Superior temporal gyrus (tissue), 1 donor: ENCODE measurements at regions not wholly inside any gene's neighbourhood (a gene's known extent, or its start where the extent isn't known, plus 50 kb on each side); places are given as distances from the start of the nearest gene placed in this dataset.
"Not testable (repeated sequence)": the region's sequence is repeated elsewhere in the genome, so short reads cannot be mapped to it uniquely, and the experiment has no call there.

Experiments
- DNase-seq: peaks from one replicate; pipeline ENCODE4 v3.0.0-alpha.2; 2016; ENCODE audit errors: extremely low spot score

GRCh38 chr9:88813638-88814209 is 177.5 kb upstream of the S1PR3 start:
- peak; percentile 51 for DNase-seq

GRCh38 chr9:88814577-88814976 is 176.7 kb upstream of the S1PR3 start:
- DNase-seq: peak; percentile 74

GRCh38 chr9:88816141-88816540 is 175.1 kb upstream of the S1PR3 start:
- no peak for DNase-seq

- no peak for DNase-seq
These were observed 174.7 kb upstream of the S1PR3 start for GRCh38 chr9:88816591-88816990.

GRCh38 chr9:88817628-88818027 is 173.6 kb upstream of the S1PR3 start:
- DNase-seq: no peak

- DNase-seq: no peak
These were observed 172.6 kb upstream of the S1PR3 start for GRCh38 chr9:88818495-88819201.

- DNase-seq: no peak
These were observed 171.8 kb upstream of the S1PR3 start for GRCh38 chr9:88819476-88819875.

GRCh38 chr9:88820055-88820454 is 171.2 kb upstream of the S1PR3 start:
- DNase-seq: no peak

- no peak for DNase-seq
These were observed 170.1 kb upstream of the S1PR3 start for GRCh38 chr9:88821033-88821745.

GRCh38 chr9:88821746-88822106 is 169.5 kb upstream of the S1PR3 start:
- DNase-seq: no peak

GRCh38 chr9:88824711-88825110 is 166.6 kb upstream of the S1PR3 start:
- no peak for DNase-seq

GRCh38 chr9:88826181-88826580 is 165.1 kb upstream of the S1PR3 start:
- no peak for DNase-seq

- no peak for DNase-seq
These were observed 164.5 kb upstream of the S1PR3 start for GRCh38 chr9:88826771-88827181.

- no peak for DNase-seq
These were observed 163.2 kb upstream of the S1PR3 start for GRCh38 chr9:88828018-88828417.

GRCh38 chr9:88828492-88828974 is 162.7 kb upstream of the S1PR3 start:
- DNase-seq: no peak

GRCh38 chr9:88829276-88829675 is 162.0 kb upstream of the S1PR3 start:
- no peak for DNase-seq

- DNase-seq: no peak
These were observed 159.4 kb upstream of the S1PR3 start for GRCh38 chr9:88831713-88832407.

- DNase-seq: no peak
These were observed 157.3 kb upstream of the S1PR3 start for GRCh38 chr9:88833946-88834345.

GRCh38 chr9:88835038-88835466 is 156.2 kb upstream of the S1PR3 start:
- peak; percentile 11 for DNase-seq

- no peak for DNase-seq
These were observed 155.5 kb upstream of the S1PR3 start for GRCh38 chr9:88835772-88836171.

GRCh38 chr9:88837731-88838130 is 153.5 kb upstream of the S1PR3 start:
- no peak for DNase-seq

GRCh38 chr9:88849878-88850277 is 141.4 kb upstream of the S1PR3 start:
- not testable (repeated sequence) for DNase-seq
